HG03439 (cell line): ENCODE measurements at regions not wholly inside any gene's neighbourhood (a gene's known extent, or its start where the extent isn't known, plus 50 kb on each side); places are given as distances from the start of the nearest gene placed in this dataset.

Experiments
- ATAC-seq: cut with Tn5 transposase; IDR thresholded peaks from one replicate; pipeline ENCODE4 v1.9.1; 2021; ENCODE audit warnings: mild to moderate bottlenecking, moderate library complexity; ENCODE audit not compliant: unreplicated experiment

DNA sequence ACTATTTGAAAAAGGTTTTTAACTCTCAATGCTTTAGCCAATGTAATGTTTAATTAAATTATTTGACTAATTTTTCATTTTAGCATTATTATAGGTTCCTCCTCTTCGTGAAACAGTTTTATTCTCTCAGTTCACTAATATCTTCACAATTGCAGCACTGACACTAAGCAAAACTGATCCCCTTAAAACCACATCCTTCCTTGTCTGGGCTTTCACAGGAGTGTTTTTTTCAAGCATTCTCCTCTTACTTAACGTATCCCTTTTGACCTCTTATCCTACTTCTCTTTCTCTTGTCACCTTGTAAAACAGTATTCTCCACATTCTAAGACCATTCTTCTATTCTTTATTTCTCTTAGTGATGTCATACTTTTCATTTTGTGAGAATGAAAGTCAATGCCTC lies 112.8 kb downstream of the DSC3 start:
- ATAC-seq: no peak

GRCh38 chr18:30929065-30929464 lies 113.5 kb downstream of the DSC3 start:
- ATAC-seq: no peak

GRCh38 chr18:30927517-30928075 lies 114.9 kb downstream of the DSC3 start:
- no peak for ATAC-seq

DNA sequence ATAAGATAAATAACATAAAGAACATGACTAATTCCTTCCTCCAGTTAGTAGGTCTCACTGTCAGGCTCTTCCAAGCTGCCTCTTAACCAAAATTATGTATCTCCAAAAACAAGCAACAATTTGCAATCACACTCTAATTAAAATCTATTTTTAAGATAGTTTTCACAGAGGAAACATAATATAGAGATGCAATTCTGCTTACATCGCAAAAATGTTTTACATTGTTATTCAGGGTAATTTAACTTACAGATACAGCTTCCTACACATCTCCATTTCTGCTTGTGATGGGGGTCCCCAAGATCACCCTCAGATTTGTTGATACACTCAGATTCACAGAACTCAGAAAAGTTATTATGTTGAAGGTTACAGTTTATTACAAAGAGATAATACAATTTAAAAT lies 115.5 kb downstream of the DSC3 start:
- ATAC-seq: no peak

GRCh38 chr18:30925795-30926194 lies 116.7 kb downstream of the DSC3 start:
- ATAC-seq: no peak

DNA sequence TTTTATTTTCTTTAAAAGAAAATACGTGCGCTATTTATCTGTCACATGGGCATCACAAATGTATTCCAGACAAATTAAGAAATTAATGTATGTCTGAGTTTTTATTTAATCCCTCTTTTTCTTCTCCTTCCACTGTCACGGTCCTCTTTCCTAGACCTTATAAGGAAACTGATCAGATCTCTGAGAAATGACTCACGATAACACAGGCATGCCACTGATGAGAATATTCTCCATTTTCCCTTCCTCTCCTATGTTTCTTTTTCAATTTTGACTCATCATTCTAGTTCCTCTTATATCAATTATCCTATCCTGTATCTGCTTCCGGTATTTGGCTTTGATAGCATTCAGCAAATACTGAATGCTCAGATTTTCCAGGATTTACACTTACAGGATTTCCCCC lies 121.8 kb downstream of the DSC3 start:
- no peak for ATAC-seq

DNA sequence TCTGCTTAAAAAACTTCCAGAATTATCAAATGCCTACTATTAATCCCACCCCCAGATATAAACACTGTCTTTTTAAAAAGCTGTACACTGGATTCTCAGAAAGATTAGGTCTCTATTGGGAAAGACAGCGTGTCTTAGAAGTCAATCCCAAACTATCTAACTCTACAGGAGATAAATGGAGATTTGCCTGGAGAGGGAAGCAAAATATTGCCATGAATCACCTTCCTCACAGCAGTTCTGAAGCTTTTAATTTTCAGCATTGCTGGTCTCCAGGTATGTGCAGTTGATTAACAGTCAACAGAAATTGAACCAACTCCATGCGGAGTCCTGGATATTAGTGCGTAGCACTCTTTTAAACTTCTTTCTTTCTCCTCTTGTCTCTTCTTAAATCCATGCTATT lies 122.2 kb downstream of the DSC3 start:
- no peak for ATAC-seq

DNA sequence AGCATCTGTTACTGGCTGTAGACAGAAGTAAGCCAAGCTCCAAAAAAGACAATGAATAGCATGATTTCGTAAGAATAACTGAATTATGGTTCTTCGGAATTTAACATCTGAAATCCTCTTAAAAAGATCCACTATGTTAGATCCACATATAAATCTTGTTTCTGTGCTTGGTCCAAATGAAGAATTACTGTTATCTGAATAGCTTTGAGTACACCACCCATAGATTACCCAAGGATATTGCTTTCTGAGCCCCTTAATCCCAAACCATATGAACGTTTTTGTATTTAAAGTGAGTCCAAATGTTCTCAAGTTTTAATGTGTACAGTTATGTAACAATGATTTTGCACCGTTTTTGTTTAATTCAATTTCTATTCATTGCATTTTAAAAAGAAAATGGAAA lies 124.9 kb downstream of the DSC3 start:
- ATAC-seq: no peak

DNA sequence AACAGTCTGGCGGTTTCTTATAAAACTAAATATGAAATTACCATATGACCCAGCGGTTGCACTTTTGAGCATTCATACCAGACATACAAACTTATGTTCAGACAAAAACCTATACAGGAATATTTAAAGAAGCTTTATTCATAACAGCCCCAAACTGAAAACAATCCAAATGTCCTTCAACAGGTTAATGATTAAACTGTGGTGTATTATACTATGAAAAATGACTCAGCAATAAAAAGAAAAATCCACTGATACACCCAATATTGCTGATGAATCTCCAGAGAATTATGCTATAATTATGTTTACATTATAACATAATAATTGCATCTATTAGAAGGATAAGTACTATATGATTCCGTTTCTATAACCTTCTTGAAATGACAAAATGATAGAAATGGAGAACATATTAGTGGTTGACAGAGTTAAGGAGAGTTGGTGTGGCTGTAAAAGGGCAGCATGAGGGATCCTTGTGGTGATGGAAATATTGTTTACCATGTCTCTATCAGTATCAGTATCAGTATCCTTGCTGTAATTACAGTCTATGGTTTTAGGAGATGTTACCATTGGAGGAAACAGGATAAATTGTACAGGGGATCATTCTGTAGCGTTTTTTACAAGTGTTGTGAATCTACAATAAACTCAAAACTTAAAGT lies 127.1 kb downstream of the DSC3 start:
- ATAC-seq: no peak

- ATAC-seq: no peak
Observed at GRCh38 chr18:30908381-30908780, 134.2 kb downstream of the DSC3 start.

DNA sequence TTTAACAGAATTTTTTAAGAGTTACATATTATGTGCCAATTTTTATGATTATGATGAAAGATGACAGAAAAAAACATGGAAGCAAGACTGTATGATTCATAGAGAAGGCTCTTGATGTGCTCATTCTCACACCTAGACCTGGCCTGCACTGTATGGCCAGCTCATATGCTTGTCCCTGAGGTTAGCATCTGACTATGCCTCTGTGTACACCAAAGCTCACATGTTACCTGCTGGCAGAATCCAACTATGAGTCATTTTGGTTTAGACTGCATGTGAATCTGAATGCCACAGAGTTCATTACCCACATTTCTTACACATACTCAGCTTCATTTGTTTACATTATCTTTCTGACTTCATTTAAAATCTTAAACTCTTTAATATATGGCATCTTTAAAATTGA lies 139.0 kb downstream of the DSC3 start:
- ATAC-seq: no peak

GRCh38 chr18:30889519-30890301 lies 152.8 kb downstream of the DSC3 start:
- ATAC-seq: no peak

DNA sequence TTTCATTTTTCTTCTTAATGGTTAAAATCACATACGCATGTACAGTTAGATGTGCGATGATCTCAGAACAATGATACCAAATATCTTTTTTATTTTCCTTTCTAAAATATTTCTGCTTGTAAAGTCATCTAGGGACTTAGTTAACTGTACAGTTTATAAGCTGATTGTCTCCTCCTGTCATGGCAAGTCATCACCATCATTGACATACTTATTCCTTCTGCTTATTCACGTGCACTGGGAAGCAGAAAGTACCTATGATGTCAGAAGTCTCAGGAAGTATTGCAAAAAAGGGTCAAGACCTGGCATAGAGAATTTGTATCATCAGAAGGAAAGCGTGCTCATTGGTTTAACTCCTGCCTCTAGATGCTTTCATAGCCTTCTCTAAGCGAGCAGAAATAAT lies 154.2 kb downstream of the DSC3 start:
- ATAC-seq: no peak

DNA sequence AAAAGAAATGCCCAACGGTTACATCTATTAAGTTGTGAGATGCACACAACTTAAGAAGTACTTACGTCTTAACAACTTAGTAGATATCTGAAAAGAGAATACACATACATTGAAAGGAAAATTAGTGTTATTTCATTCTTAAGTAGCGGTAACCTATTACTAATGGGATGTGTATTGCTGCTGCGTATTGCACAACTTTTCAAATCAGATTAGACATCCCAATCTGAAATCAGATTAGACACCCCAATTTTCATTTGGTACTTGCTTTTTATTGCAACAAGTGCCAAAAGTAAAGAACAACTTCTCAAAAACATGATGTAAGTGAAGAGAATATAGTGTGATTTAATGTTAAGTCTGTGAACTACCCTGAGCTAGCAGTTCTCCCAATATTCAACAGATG lies 155.5 kb downstream of the DSC3 start:
- ATAC-seq: no peak

GRCh38 chr18:30870466-30870865 lies 172.1 kb downstream of the DSC3 start:
- ATAC-seq: no peak

DNA sequence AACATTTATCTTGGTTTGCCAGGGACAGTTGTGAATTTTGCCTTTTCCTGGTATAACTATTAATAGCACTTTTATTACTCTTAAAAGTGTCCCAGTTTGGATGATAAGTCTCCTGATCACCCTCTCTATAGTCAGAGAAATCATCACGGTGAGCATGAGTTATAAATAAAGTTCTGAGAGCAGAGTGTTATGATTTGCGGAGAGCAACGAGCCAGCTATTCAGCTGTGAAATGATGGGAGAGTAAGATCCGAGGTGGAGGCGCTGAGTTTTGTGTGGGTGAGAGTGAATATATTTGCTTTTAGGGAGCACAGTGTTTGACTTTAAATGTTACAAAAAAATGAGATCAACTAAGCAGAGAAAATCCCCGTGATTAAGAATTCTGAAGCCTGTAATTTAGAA lies 179.6 kb downstream of the DSC3 start:
- no peak for ATAC-seq

DNA sequence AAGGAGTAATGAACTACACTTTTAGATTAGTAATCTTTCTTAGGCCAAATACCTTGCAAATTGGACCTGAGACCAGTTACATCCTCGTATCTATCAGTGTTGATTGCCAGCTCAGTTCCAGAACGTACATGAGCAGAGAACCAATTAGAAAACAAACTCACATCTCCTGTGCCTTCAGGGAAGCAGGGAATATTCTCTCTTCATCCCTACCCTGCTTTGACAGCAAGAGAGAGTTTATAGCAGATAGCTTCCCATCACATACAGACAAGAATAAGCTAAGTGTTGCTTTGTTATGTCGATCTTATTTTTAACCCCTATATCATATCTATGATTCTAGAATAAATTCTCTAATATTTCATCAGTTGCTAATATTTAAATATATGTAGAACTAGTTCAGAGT lies 181.8 kb downstream of the DSC3 start:
- no peak for ATAC-seq

DNA sequence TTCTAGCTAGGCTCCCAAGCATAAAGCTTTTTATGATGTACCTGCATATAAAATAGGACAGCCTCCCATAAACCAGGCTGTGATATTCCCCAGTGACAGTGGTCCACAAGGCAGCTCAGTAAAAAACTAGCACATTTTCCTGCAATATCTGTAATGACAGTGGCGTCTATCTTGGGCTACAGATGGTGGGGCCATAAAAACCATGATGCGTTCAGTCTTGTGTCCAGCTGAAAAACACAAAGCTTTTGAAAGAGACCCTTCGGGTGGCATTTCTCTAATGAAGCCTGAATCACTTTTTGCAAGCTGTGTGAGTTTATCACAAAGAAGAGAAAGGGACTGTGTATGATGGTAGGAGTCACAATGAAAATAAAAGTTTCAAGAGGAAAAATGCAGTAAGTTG lies 183.5 kb downstream of the DSC3 start:
- no peak for ATAC-seq

DNA sequence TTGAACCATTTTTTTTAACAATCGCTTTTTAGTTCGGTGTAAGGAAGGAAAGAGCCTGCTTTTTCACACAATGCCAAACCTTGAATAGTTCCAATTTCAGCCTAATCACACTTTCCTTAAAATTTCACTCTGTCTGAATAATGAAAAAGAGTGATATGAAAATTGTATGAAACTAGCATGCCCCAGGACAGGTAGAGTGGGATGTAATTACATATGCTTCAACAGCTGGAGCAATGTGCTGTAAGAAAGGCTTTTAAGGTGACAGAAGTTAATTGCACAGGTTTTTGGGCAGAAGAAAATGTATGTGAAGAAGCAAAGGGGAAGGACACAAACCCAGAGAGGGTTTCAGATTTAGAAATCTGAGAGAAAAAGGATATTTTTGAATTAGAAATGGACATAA lies 184.0 kb downstream of the DSC3 start:
- ATAC-seq: no peak

- no peak for ATAC-seq
Observed at GRCh38 chr18:30855762-30856161, 186.8 kb downstream of the DSC3 start.

DNA sequence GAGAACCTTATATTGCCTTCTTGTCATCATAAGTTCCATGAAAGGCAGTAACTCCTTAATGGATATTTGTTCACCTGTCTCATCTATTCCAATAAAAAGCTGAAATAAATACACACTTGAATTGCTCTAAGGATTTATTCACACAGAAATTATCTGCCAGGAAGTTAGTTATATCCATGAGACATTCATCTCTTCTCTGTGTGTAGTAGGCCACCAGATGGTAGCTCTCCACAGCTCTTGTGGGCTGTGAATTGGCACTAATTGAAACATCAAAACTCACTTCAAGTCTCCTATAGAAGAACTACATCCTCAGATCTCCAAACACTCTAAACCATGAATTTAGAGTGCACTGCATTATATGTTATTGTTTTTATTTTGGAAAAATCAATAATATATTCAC lies 189.6 kb downstream of the DSC3 start:
- ATAC-seq: no peak

- no peak for ATAC-seq
Observed at GRCh38 chr18:30852541-30852940, 190.0 kb downstream of the DSC3 start.
